ENCODE measurements at regions not wholly inside any gene's neighbourhood (a gene's known extent, or its start where the extent isn't known, plus 50 kb on each side); places are given as distances from the start of the nearest gene placed in this dataset.

DNA sequence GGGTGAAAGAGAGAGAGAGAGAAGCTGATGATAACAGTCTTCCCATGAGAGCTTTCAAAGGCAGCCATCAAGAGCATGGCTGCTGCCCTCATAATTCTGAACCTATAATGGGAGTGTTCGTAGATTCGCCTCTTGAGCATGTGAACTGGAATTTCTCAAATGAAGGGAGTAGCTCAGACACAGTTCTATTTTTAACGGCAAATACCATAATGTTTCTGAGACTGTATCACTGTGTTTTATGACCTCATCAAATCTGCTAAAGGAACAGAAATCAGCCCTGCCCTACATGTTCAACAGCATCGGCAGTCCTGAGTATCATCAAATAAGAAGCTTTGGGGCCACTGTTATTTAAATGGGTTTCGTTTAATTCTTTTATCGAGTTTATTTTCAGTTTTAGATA, 645.6 kb downstream of the GALR1 start:
- H3K4me3 ChIP-seq (ENCODE audit: low read depth, low read length): no peak overlapping the region
- POLR2A ChIA-PET: no interaction called here
- CTCF ChIA-PET: no interaction called here
- TF ChIP-seq, protein P1, sequence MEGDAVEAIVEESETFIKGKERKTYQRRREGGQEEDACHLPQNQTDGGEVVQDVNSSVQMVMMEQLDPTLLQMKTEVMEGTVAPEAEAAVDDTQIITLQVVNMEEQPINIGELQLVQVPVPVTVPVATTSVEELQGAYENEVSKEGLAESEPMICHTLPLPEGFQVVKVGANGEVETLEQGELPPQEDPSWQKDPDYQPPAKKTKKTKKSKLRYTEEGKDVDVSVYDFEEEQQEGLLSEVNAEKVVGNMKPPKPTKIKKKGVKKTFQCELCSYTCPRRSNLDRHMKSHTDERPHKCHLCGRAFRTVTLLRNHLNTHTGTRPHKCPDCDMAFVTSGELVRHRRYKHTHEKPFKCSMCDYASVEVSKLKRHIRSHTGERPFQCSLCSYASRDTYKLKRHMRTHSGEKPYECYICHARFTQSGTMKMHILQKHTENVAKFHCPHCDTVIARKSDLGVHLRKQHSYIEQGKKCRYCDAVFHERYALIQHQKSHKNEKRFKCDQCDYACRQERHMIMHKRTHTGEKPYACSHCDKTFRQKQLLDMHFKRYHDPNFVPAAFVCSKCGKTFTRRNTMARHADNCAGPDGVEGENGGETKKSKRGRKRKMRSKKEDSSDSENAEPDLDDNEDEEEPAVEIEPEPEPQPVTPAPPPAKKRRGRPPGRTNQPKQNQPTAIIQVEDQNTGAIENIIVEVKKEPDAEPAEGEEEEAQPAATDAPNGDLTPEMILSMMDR (IDR thresholded peaks at IDR 0.05; ENCODE audit: insufficient read depth, low read depth, low read length): no peak
- DNase-seq (ENCODE audit: low read depth): no peak
- no peaks in the 10 kb centered on the region for H3K27me3 ChIP-seq (ENCODE audit: control insufficient read depth, insufficient read depth, low read length)
- no peaks in the 10 kb centered on the region for H3K36me3 ChIP-seq (ENCODE audit: control insufficient read depth, insufficient read depth, low read length)

DNA sequence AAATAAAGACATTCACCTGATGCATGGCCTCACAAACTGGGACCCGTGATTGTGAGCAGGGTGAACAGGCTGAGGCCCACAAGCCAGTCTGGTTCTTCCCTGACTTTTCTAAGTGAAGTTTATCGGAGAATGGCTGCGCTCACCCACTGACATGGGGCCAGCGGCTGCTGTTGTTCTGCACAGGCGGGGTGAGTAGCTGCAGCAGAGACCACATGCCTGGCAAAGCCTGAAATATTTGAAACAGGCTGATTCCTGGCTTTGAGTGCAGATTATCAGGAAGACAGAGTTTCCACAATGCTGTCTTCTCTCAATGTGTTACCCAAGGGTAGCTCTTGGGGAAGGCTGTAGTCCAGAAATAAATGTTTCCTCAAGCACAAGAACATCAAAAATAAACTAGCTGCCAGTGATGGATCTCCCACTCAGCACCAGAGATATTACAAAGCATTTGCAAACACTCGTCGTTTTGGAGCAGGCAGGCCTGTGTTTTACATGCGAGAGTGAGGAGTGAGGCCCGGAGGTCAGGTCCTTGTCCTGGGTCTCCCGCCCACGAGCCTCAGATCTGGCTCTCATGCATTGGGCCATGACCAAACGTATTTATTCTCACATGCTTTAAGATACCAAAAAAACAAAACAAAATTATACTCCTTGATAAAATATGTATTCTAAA, 647.1 kb downstream of the GALR1 start:
- no peaks in the 10 kb centered on the region for H3K27me3 ChIP-seq (ENCODE audit: control insufficient read depth, insufficient read depth, low read length)
- CTCF ChIA-PET: no interaction called here

DNA sequence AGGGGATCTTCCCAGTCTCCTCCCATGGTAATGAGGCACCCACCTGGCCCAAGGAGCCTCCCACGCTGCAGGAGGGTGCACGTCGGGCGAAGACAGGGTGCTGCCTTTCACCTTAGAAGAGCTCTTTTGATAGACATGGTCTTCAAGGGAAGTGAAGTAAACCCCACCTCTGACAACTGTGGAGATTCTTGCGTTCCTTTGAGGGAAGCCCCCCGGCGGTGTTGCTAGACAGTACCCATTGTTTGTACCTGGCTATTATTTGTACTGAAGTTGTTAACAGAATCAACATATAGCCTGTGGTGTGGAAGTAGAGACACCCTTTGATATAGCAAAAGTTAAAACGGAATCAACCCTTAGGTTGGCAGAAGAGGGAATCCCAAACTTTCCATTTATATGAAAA, 648.0 kb downstream of the GALR1 start:
- Histone ChIP-seq H3K4me3 (ENCODE audit: low read depth, low read length) (no peak overlapping the region), H3K36me3 (ENCODE audit: control insufficient read depth, insufficient read depth, low read length) (no peaks in the 10 kb centered on the region), H3K27me3 (ENCODE audit: control insufficient read depth, insufficient read depth, low read length) (no peaks in the 10 kb centered on the region)
- DNase-seq (ENCODE audit: low read depth): no peak
- ChIA-PET CTCF (no interaction called here), POLR2A (no interaction called here)
- TF ChIP-seq, protein P1 (IDR thresholded peaks at IDR 0.05; ENCODE audit: insufficient read depth, low read depth, low read length): no peak

More for the DNA sequence above, 647.1 kb downstream of the GALR1 start:
- Histone ChIP-seq H3K4me3 (ENCODE audit: low read depth, low read length) (no peak overlapping the region), H3K36me3 (ENCODE audit: control insufficient read depth, insufficient read depth, low read length) (no peaks in the 10 kb centered on the region)
- TF ChIP-seq, protein P1 (IDR thresholded peaks at IDR 0.05; ENCODE audit: insufficient read depth, low read depth, low read length): no peak
- DNase-seq (ENCODE audit: low read depth): no peak
- POLR2A ChIA-PET: no interaction called here

DNA sequence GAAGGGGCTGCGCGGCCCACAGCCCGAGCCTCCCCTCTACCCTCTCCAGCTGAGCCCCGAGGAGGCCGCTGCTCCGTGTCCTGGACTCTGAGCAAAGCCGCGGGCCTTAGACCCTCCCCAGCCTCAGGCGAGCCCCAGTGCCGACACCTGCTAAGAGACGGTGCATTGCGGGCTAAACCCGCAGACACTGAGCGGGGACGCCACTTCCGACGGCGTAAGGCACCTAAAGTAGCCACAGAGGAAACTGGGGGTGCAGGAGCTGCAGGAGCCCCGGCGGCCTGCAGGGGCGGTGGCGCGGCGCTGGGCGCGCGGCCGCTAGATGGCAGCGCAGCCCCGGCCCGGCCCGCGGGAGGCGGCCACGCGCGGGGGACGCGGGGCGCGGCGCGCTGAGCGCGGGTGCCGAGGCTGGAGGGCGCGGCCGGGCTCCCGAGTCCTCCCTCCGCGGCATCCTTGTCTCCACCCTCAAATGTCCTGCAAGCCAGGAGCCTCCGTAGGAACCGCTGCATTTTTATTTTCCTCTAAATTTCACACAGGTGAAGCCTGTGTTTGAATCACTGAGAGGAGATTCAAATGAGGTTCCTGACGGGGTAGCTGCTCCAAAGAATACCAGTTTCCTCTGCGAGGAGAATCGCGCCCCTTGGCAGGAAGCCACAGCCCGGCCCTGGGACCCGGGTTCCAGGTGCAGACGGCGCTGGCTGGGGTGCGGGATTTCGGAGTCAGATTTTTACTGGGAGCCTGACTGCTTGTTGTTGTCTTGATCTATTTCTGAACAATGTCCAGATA, 650.5 kb downstream of the GALR1 start:
- H3K27me3 ChIP-seq (ENCODE audit: control insufficient read depth, insufficient read depth, low read length): no peaks in the 10 kb centered on the region
- H3K36me3 ChIP-seq (ENCODE audit: control insufficient read depth, insufficient read depth, low read length): no peaks in the 10 kb centered on the region
- no peak overlapping the region for H3K4me3 ChIP-seq (ENCODE audit: low read depth, low read length)
- POLR2A ChIA-PET: no interaction called here
- TF ChIP-seq, protein P1 (IDR thresholded peaks at IDR 0.05; ENCODE audit: insufficient read depth, low read depth, low read length): peak; percentile 47
- CTCF ChIA-PET: interaction anchor here (1.3 kb wide), 1 partner anchor 9 kb away, joined by 3 read pairs; no protein-coding TSS in a partner anchor
- DNase-seq (ENCODE audit: low read depth): no peak

DNA sequence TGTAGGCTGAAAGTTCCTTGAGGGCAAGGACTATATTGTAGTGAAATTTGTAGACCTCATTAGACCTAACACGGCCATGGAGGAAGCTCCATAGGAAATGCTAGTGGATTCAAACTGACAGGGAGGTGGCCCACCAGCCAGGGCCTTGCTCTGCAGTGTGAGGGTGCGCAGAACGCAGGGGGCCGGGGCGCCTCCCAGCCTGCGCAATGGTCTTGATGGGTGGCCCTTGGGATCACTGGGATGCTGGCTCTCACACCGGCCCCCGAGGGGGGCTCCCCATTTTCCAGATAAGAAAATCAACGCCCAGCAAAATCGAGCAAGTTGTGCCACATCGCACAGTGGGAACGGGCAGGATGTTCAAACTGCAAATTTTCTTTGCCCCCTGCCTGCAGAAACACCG, 655.4 kb downstream of the GALR1 start:
- POLR2A ChIA-PET: no interaction called here
- CTCF ChIA-PET: no interaction called here
- TF ChIP-seq, protein P1 (IDR thresholded peaks at IDR 0.05; ENCODE audit: insufficient read depth, low read depth, low read length): no peak
- Histone ChIP-seq H3K36me3 (ENCODE audit: control insufficient read depth, insufficient read depth, low read length) (no peaks in the 10 kb centered on the region), H3K27me3 (ENCODE audit: control insufficient read depth, insufficient read depth, low read length) (no peaks in the 10 kb centered on the region; the same call in 1 of the 2 replicates), H3K4me3 (ENCODE audit: low read depth, low read length) (no peak overlapping the region)
- DNase-seq (ENCODE audit: low read depth): no peak
